ENCODE measurements at regions not wholly inside any gene's neighbourhood (a gene's known extent, or its start where the extent isn't known, plus 50 kb on each side); places are given as distances from the start of the nearest gene placed in this dataset.

- TF ChIP-seq POLR2A (IDR thresholded peaks at IDR 0.05; ENCODE audit: low read length) = no peak
- TF ChIP-seq GATA1 (IDR thresholded peaks at IDR 0.05; ENCODE audit: low read depth, low read length) = no peak
Measured at GRCh38 chr2:4269885-4270284, 566.5 kb downstream of the DCDC2C start.
